ENCODE measurements at regions not wholly inside any gene's neighbourhood (a gene's known extent, or its start where the extent isn't known, plus 50 kb on each side); places are given as distances from the start of the nearest gene placed in this dataset.

DNA sequence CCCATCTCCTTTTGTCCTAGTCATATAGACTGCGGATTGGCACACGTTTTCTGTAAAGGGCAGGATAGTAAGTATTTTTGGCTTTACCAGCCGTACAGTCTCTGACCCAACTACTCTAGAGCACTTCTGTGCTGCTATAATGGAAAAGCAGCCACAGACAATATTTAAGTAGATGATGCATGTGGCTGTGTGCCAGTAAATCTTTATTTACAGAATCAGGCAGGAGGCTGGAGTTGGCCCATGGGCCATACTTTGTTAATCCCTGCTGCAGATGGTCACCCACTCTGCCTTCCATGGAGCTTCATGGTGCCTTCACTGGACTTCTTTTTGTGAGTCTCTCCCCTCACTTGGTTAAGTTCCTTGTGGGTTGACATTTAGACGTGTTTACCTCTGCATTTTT, 584.5 kb upstream of the TBX3 start:
- H3K27ac ChIP-seq (ENCODE audit: low read length) = no peak overlapping the region
- no peaks in the 10 kb centered on the region for H3K27me3 ChIP-seq (ENCODE audit: insufficient read depth, low read depth, low read length)
- H3K79me2 ChIP-seq (replicated peaks; ENCODE audit: insufficient read depth, low read length) = no peaks in the 10 kb centered on the region
- H3K9me2 ChIP-seq (ENCODE audit: insufficient read depth, low read length) = no peaks in the 10 kb centered on the region
- H3K4me3 ChIP-seq (ENCODE audit: low read length) = no peak overlapping the region
- no peak overlapping the region for H3K9ac ChIP-seq (ENCODE audit: low read length)
- no peaks in the 10 kb centered on the region for H3K36me3 ChIP-seq (ENCODE audit: insufficient read depth, low read length)
- no peak overlapping the region for H3K4me2 ChIP-seq (ENCODE audit: low read length)
- no peaks in the 10 kb centered on the region for H3F3A ChIP-seq (ENCODE audit: insufficient read depth, low read length, poor library complexity, severe bottlenecking)
- no peak overlapping the region for H2AFZ ChIP-seq (ENCODE audit: low read depth, low read length)
- TF ChIP-seq, protein P1, sequence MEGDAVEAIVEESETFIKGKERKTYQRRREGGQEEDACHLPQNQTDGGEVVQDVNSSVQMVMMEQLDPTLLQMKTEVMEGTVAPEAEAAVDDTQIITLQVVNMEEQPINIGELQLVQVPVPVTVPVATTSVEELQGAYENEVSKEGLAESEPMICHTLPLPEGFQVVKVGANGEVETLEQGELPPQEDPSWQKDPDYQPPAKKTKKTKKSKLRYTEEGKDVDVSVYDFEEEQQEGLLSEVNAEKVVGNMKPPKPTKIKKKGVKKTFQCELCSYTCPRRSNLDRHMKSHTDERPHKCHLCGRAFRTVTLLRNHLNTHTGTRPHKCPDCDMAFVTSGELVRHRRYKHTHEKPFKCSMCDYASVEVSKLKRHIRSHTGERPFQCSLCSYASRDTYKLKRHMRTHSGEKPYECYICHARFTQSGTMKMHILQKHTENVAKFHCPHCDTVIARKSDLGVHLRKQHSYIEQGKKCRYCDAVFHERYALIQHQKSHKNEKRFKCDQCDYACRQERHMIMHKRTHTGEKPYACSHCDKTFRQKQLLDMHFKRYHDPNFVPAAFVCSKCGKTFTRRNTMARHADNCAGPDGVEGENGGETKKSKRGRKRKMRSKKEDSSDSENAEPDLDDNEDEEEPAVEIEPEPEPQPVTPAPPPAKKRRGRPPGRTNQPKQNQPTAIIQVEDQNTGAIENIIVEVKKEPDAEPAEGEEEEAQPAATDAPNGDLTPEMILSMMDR (IDR thresholded peaks at IDR 0.05; ENCODE audit: poor library complexity, severe bottlenecking) = no peak
- TF ChIP-seq RAD21 (conservative IDR thresholded peaks at IDR 0.05) (no peak), SMC3 (conservative IDR thresholded peaks at IDR 0.05; ENCODE audit: poor library complexity) (no peak), MXI1 (conservative IDR thresholded peaks at IDR 0.05; ENCODE audit: poor library complexity, severe bottlenecking) (no peak), EP300 (conservative IDR thresholded peaks at IDR 0.05; ENCODE audit: poor library complexity, severe bottlenecking) (no peak), POLR2AphosphoS5 (IDR thresholded peaks at IDR 0.05) (no peak), EZH2 (IDR thresholded peaks at IDR 0.05; ENCODE audit: borderline replicate concordance, insufficient read depth, low read length, poor library complexity, severe bottlenecking) (no peak), TAF1 (IDR thresholded peaks at IDR 0.05; ENCODE audit: low read depth) (no peak)
- TF ChIP-seq, protein P2, sequence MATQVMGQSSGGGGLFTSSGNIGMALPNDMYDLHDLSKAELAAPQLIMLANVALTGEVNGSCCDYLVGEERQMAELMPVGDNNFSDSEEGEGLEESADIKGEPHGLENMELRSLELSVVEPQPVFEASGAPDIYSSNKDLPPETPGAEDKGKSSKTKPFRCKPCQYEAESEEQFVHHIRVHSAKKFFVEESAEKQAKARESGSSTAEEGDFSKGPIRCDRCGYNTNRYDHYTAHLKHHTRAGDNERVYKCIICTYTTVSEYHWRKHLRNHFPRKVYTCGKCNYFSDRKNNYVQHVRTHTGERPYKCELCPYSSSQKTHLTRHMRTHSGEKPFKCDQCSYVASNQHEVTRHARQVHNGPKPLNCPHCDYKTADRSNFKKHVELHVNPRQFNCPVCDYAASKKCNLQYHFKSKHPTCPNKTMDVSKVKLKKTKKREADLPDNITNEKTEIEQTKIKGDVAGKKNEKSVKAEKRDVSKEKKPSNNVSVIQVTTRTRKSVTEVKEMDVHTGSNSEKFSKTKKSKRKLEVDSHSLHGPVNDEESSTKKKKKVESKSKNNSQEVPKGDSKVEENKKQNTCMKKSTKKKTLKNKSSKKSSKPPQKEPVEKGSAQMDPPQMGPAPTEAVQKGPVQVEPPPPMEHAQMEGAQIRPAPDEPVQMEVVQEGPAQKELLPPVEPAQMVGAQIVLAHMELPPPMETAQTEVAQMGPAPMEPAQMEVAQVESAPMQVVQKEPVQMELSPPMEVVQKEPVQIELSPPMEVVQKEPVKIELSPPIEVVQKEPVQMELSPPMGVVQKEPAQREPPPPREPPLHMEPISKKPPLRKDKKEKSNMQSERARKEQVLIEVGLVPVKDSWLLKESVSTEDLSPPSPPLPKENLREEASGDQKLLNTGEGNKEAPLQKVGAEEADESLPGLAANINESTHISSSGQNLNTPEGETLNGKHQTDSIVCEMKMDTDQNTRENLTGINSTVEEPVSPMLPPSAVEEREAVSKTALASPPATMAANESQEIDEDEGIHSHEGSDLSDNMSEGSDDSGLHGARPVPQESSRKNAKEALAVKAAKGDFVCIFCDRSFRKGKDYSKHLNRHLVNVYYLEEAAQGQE (IDR thresholded peaks at IDR 0.05; ENCODE audit: borderline replicate concordance) = no peak
- no peaks in the 10 kb centered on the region for H3K9me3 ChIP-seq (ENCODE audit: low read length)
- no peaks in the 10 kb centered on the region for H4K20me1 ChIP-seq (ENCODE audit: insufficient read depth)

DNA sequence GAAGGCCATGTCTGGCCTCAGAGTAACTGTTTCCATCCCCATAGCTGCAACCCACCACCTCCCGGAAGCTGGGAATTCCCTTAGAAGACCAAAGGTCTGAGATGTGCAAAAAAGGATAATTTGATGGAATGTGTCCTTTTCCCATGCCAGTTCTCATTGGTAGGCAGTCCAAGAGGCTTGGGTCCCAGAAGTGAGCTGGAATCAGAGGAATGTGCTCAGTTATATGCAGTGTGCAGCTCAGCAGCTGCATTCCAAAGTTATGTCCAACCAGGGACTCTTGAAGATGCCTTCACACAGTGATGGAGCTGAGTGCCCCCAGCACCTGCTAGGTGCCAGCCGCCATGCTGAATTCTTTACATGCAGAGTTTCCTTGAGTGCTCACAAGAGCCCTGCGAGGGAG, 583.9 kb upstream of the TBX3 start:
- H3F3A ChIP-seq (ENCODE audit: insufficient read depth, low read length, poor library complexity, severe bottlenecking) = no peaks in the 10 kb centered on the region
- H2AFZ ChIP-seq (ENCODE audit: low read depth, low read length) = no peak overlapping the region
- H3K4me2 ChIP-seq (ENCODE audit: low read length) = no peak overlapping the region
- no peaks in the 10 kb centered on the region for H3K27me3 ChIP-seq (ENCODE audit: insufficient read depth, low read depth, low read length)
- TF ChIP-seq SMC3 (conservative IDR thresholded peaks at IDR 0.05; ENCODE audit: poor library complexity) (no peak), POLR2AphosphoS5 (IDR thresholded peaks at IDR 0.05) (no peak), RAD21 (conservative IDR thresholded peaks at IDR 0.05) (no peak), EZH2 (IDR thresholded peaks at IDR 0.05; ENCODE audit: borderline replicate concordance, insufficient read depth, low read length, poor library complexity, severe bottlenecking) (no peak), TAF1 (IDR thresholded peaks at IDR 0.05; ENCODE audit: low read depth) (no peak), MXI1 (conservative IDR thresholded peaks at IDR 0.05; ENCODE audit: poor library complexity, severe bottlenecking) (no peak), EP300 (conservative IDR thresholded peaks at IDR 0.05; ENCODE audit: poor library complexity, severe bottlenecking) (no peak)
- TF ChIP-seq, protein P2 (IDR thresholded peaks at IDR 0.05; ENCODE audit: borderline replicate concordance) = no peak
- TF ChIP-seq, protein P1 (IDR thresholded peaks at IDR 0.05; ENCODE audit: poor library complexity, severe bottlenecking) = no peak
- no peaks in the 10 kb centered on the region for H4K20me1 ChIP-seq (ENCODE audit: insufficient read depth)
- H3K9ac ChIP-seq (ENCODE audit: low read length) = no peak overlapping the region
- no peaks in the 10 kb centered on the region for H3K9me3 ChIP-seq (ENCODE audit: low read length)
- no peak overlapping the region for H3K27ac ChIP-seq (ENCODE audit: low read length)
- H3K4me3 ChIP-seq (ENCODE audit: low read length) = no peak overlapping the region
- H3K9me2 ChIP-seq (ENCODE audit: insufficient read depth, low read length) = no peaks in the 10 kb centered on the region
- H3K36me3 ChIP-seq (ENCODE audit: insufficient read depth, low read length) = no peaks in the 10 kb centered on the region
- H3K79me2 ChIP-seq (replicated peaks; ENCODE audit: insufficient read depth, low read length) = no peaks in the 10 kb centered on the region
